NT2/D1 (cell line): ENCODE measurements at regions not wholly inside any gene's neighbourhood (a gene's known extent, or its start where the extent isn't known, plus 50 kb on each side); places are given as distances from the start of the nearest gene placed in this dataset.

Experiments
- DNase-seq: peaks from one replicate; pipeline ENCODE4 v3.0.0-alpha.2; 2011; ENCODE audit warnings: low read depth, low spot score
- H3K27me3 ChIP-seq: 2 replicates; pipeline ENCODE4 v1.6.0; 2011; ENCODE audit warnings: mild to moderate bottlenecking; ENCODE audit not compliant: insufficient read length, insufficient read depth
- H3K36me3 ChIP-seq: 2 replicates; pipeline ENCODE4 v1.6.1; 2011; ENCODE audit warnings: mild to moderate bottlenecking, low read length, mixed read lengths; ENCODE audit not compliant: insufficient read depth, insufficient read length
- H3K4me1 ChIP-seq: 2 replicates; pipeline ENCODE4 v1.5.1; 2011; ENCODE audit not compliant: insufficient read depth, insufficient read length
- H3K4me3 ChIP-seq: 2 replicates; pipeline ENCODE4 v1.5.1; 2011; ENCODE audit warnings: low read depth; ENCODE audit not compliant: insufficient read length
- H3K9ac ChIP-seq: 2 replicates; pipeline ENCODE4 v1.6.0; 2011; ENCODE audit warnings: low read depth; ENCODE audit not compliant: insufficient read length
- H3K9me3 ChIP-seq: 2 replicates; pipeline ENCODE4 v1.5.1; 2011; ENCODE audit warnings: mild to moderate bottlenecking, low read length; ENCODE audit not compliant: insufficient read depth
- SUZ12 ChIP-seq: IDR thresholded peaks from 2 replicates; pipeline ENCODE4 v1.6.1; 2011; ENCODE audit not compliant: insufficient read length, insufficient read depth; ENCODE audit errors: extremely low read depth
- YY1 ChIP-seq: IDR thresholded peaks from 2 replicates; pipeline ENCODE4 v1.6.1; 2011; ENCODE audit not compliant: insufficient read length, insufficient read depth
- ZNF274 ChIP-seq: IDR thresholded peaks from 2 replicates; pipeline ENCODE4 v1.6.1; 2011; ENCODE audit warnings: mild to moderate bottlenecking, low read depth, low read length

- no peaks in the 10 kb centered on the region for H3K27me3 ChIP-seq
- H3K9ac ChIP-seq, result no peak overlapping the region
- H3K4me3 ChIP-seq, result no peak overlapping the region
- DNase-seq, result no peak
- no peaks in the 10 kb centered on the region for H3K4me1 ChIP-seq
- TF ChIP-seq ZNF274 (no peak), SUZ12 (no peak), YY1 (no peak)
- no peaks in the 10 kb centered on the region for H3K36me3 ChIP-seq
- no peaks in the 10 kb centered on the region; the same call in 1 of the 2 replicates for H3K9me3 ChIP-seq
These were observed 63.6 kb upstream of the GJA5 start for GRCh38 chr1:147824001-147824400.

- H3K4me1 ChIP-seq, result no peaks in the 10 kb centered on the region
These were observed 64.4 kb upstream of the GJA5 start for GRCh38 chr1:147824798-147825197.

GRCh38 chr1:147825586-147825985, 65.2 kb upstream of the GJA5 start:
- Histone ChIP-seq H3K9ac (no peak overlapping the region), H3K4me1 (no peaks in the 10 kb centered on the region), H3K27me3 (no peaks in the 10 kb centered on the region), H3K36me3 (no peaks in the 10 kb centered on the region), H3K9me3 (no peaks in the 10 kb centered on the region; the same call in 1 of the 2 replicates), H3K4me3 (no peak overlapping the region)
- no peak for DNase-seq
- TF ChIP-seq SUZ12, result no peak
- TF ChIP-seq ZNF274, result no peak
- TF ChIP-seq YY1, result no peak

More at GRCh38 chr1:147824798-147825197, 64.4 kb upstream of the GJA5 start:
- Histone ChIP-seq H3K4me3 (no peak overlapping the region), H3K27me3 (no peaks in the 10 kb centered on the region), H3K9ac (no peak overlapping the region), H3K36me3 (no peaks in the 10 kb centered on the region), H3K9me3 (no peaks in the 10 kb centered on the region; the same call in 1 of the 2 replicates)
- DNase-seq, result no peak
- no peak for TF ChIP-seq YY1
- no peak for TF ChIP-seq SUZ12
- TF ChIP-seq ZNF274, result no peak

- no peaks in the 10 kb centered on the region for H3K4me1 ChIP-seq
- DNase-seq, result no peak
- peaks cover under 1% of the 10 kb centered on the region; the same call in 1 of the 2 replicates for H3K9me3 ChIP-seq
- H3K4me3 ChIP-seq, result no peak overlapping the region
- no peaks in the 10 kb centered on the region for H3K36me3 ChIP-seq
- H3K27me3 ChIP-seq, result no peaks in the 10 kb centered on the region
- no peak overlapping the region for H3K9ac ChIP-seq
- TF ChIP-seq YY1 (no peak), SUZ12 (no peak), ZNF274 (no peak)
These were observed 65.9 kb upstream of the GJA5 start for GRCh38 chr1:147826259-147826658.

- TF ChIP-seq SUZ12, result no peak
- TF ChIP-seq ZNF274, result no peak
- TF ChIP-seq YY1, result no peak
- H3K9me3 ChIP-seq, result peaks cover 9% of the 10 kb centered on the region; the same call in 1 of the 2 replicates
- no peak overlapping the region for H3K4me3 ChIP-seq
- H3K36me3 ChIP-seq, result no peaks in the 10 kb centered on the region
- DNase-seq, result peak; percentile 55
- peak overlapping the region; percentile 34 for H3K9ac ChIP-seq
- H3K4me1 ChIP-seq, result peaks cover 20% of the 10 kb centered on the region
- H3K27me3 ChIP-seq, result no peaks in the 10 kb centered on the region
These were observed 69.2 kb upstream of the GJA8 start for GRCh38 chr1:147833231-147833860.

GRCh38 chr1:147834181-147834580, 68.4 kb upstream of the GJA8 start:
- no peak for TF ChIP-seq ZNF274
- no peak for TF ChIP-seq SUZ12
- no peak for TF ChIP-seq YY1

GRCh38 chr1:147834810-147835209, 67.8 kb upstream of the GJA8 start:
- TF ChIP-seq YY1, result no peak
- TF ChIP-seq ZNF274, result no peak
- TF ChIP-seq SUZ12, result no peak
- H3K4me1 ChIP-seq, result peaks cover 20% of the 10 kb centered on the region
- no peak overlapping the region for H3K4me3 ChIP-seq
- no peaks in the 10 kb centered on the region for H3K36me3 ChIP-seq
- peaks cover 9% of the 10 kb centered on the region; the same call in 1 of the 2 replicates for H3K9me3 ChIP-seq
- no peak for DNase-seq
- no peak overlapping the region for H3K9ac ChIP-seq
- no peaks in the 10 kb centered on the region for H3K27me3 ChIP-seq

More at GRCh38 chr1:147834181-147834580, 68.4 kb upstream of the GJA8 start:
- Histone ChIP-seq H3K36me3 (no peaks in the 10 kb centered on the region), H3K4me1 (peaks cover 20% of the 10 kb centered on the region), H3K9me3 (peaks cover 9% of the 10 kb centered on the region; the same call in 1 of the 2 replicates), H3K9ac (no peak overlapping the region), H3K4me3 (no peak overlapping the region), H3K27me3 (no peaks in the 10 kb centered on the region)
- DNase-seq, result no peak
